Lower leg skin (tissue), 4 donors: ENCODE measurements at regions not wholly inside any gene's neighbourhood (a gene's known extent, or its start where the extent isn't known, plus 50 kb on each side); places are given as distances from the start of the nearest gene placed in this dataset.

Experiments
- DNase-seq, 2 donors: peaks; one replicate each; pipeline ENCODE4 v3.0.0-alpha.2; 2019; ENCODE audit warnings: low spot score in 2 of 2
- H3K4me3 ChIP-seq: fragments of 200-600 bp; sonication (generic); 2 replicates; pipeline ENCODE4 v1.5.1; 2017; ENCODE audit warnings: mild to moderate bottlenecking, low read depth; ENCODE audit not compliant: poor library complexity, severe bottlenecking
- POLR2A ChIP-seq, 2 donors: fragments of 450-650 bp; IDR thresholded peaks; one replicate each; pipeline ENCODE4 v1.6.1; 2016 to 2017; ENCODE audit warnings: antibody characterized with exemption in 2 of 2, mild to moderate bottlenecking in 1 of 2, moderate library complexity in 1 of 2
- WGBS, 2 donors: methylation state at CpG; one replicate each; pipeline ENCODE4 v1.1.5; 2018; 5-methylcytosine and 5-hydroxymethylcytosine counted together
- intact Hi-C: fragments of 100-400 bp; cut with DNase I; formaldehyde crosslinking; loops from one replicate; pipeline ENCODE4 v1.15.0; 2023; ENCODE audit warnings: low total_unique reads
- TF ChIP-seq, protein P1 (sequence below), 3 donors: fragments of 450-650 bp; IDR thresholded peaks; one replicate each; pipeline ENCODE4 v1.5.1; 2016; ENCODE audit warnings: antibody characterized with exemption in 3 of 3, mild to moderate bottlenecking in 3 of 3, moderate library complexity in 2 of 3

GRCh38 chr6:112761740-112762139 is 414.6 kb downstream of the RFPL4B start:
- no peak for TF ChIP-seq POLR2A (IDR thresholded peaks at IDR 0.05)
- TF ChIP-seq, protein P1, sequence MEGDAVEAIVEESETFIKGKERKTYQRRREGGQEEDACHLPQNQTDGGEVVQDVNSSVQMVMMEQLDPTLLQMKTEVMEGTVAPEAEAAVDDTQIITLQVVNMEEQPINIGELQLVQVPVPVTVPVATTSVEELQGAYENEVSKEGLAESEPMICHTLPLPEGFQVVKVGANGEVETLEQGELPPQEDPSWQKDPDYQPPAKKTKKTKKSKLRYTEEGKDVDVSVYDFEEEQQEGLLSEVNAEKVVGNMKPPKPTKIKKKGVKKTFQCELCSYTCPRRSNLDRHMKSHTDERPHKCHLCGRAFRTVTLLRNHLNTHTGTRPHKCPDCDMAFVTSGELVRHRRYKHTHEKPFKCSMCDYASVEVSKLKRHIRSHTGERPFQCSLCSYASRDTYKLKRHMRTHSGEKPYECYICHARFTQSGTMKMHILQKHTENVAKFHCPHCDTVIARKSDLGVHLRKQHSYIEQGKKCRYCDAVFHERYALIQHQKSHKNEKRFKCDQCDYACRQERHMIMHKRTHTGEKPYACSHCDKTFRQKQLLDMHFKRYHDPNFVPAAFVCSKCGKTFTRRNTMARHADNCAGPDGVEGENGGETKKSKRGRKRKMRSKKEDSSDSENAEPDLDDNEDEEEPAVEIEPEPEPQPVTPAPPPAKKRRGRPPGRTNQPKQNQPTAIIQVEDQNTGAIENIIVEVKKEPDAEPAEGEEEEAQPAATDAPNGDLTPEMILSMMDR (IDR thresholded peaks at IDR 0.05): no peak
- DNase-seq: no peak
- intact Hi-C loops: loop anchor here (10.0 kb wide), 1 partner anchor 297 kb away; no protein-coding TSS in a partner anchor
- WGBS, 2 donors: 84 to 90% methylated on average over 2 of the region's 2 CpGs
- no peak overlapping the region for H3K4me3 ChIP-seq

- TF ChIP-seq POLR2A (IDR thresholded peaks at IDR 0.05): no peak
- TF ChIP-seq, protein P1 (IDR thresholded peaks at IDR 0.05): no peak
- no peak overlapping the region for H3K4me3 ChIP-seq
- DNase-seq: no peak
- WGBS, 2 donors: 77 to 79% methylated on average over 2 of the region's 2 CpGs
- intact Hi-C loops: loop anchor here (10.0 kb wide), 1 partner anchor 300 kb away; no protein-coding TSS in a partner anchor
These were observed 417.2 kb downstream of the RFPL4B start for GRCh38 chr6:112764377-112764776.

GRCh38 chr6:112770308-112770707 is 423.2 kb downstream of the RFPL4B start:
- TF ChIP-seq, protein P1 (IDR thresholded peaks at IDR 0.05): no peak
- no peak for TF ChIP-seq POLR2A (IDR thresholded peaks at IDR 0.05)
- intact Hi-C loops: no loop called here
- no peak overlapping the region for H3K4me3 ChIP-seq
- WGBS, 2 donors: 61 to 91% methylated on average over 2 of the region's 2 CpGs
- DNase-seq: no peak

- WGBS, 2 donors: 0% methylated on average over 1 of the region's 1 CpG
- TF ChIP-seq, protein P1 (IDR thresholded peaks at IDR 0.05): no peak
- no peak for TF ChIP-seq POLR2A (IDR thresholded peaks at IDR 0.05)
- no peak overlapping the region for H3K4me3 ChIP-seq
- intact Hi-C loops: no loop called here
- DNase-seq: no peak
These were observed 426.1 kb downstream of the RFPL4B start for GRCh38 chr6:112773187-112773586.

DNA sequence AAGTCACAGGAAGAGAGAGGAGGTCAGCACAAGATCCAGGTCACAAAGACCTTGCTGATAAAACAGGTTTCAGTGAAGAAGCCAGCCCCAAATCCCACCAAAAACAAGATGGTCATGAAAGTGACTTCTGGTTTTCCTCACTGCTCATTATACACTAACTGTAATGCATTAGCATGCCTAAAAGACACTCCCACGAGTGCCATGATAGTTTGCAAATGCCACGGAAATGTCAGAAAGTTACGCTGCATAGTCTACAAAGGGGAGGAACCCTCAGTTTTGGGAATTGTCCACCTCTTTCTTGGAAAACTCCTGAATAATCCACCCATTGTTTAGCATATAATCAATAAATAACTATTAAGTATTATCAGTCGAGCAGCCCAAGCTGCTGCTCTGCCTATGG is 427.2 kb downstream of the RFPL4B start:
- 87 to 94% methylated on average over 4 of the region's 4 CpGs for WGBS, 2 donors
- no peak for DNase-seq
- TF ChIP-seq, protein P1 (IDR thresholded peaks at IDR 0.05): no peak
- no peak for TF ChIP-seq POLR2A (IDR thresholded peaks at IDR 0.05)
- H3K4me3 ChIP-seq: no peak overlapping the region
- intact Hi-C loops: no loop called here

DNA sequence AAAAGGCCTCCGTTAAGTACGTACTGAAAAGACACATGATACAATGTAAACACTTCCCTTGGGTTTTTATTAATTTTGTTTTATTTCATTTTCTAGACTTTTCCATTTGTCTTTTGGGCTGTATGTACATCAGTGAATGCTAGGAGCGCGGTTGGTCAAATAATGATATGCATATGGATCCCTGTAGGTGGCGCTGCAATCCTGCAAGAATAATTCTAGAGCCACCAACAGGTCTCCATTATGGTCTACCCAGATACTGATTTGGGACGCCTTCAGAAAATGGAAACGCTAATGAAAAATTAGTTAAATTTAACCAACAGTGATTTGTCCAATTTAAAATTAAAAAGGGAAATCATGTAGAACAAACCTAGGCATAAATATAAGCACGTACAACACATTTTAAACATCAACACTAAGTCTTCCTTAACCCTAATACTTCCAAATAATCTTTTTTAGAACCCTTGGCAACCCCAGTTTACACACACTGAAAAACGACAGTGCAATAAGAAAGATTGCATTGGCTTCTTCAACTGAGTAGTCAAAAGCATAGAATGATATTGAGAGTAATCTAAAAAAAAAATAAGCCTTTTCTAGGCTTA is 433.5 kb downstream of the RFPL4B start:
- 43% methylated on average over 9 of the region's 9 CpGs for WGBS, 2 donors
- H3K4me3 ChIP-seq: no peak overlapping the region
- peak; percentile 59 to 91 for DNase-seq
- intact Hi-C loops: no loop called here
- TF ChIP-seq, protein P1 (IDR thresholded peaks at IDR 0.05): peak in 2 of 3 donors; percentile 33 to 67
- TF ChIP-seq POLR2A (IDR thresholded peaks at IDR 0.05): no peak
